ENCODE measurements at regions not wholly inside any gene's neighbourhood (a gene's known extent, or its start where the extent isn't known, plus 50 kb on each side); places are given as distances from the start of the nearest gene placed in this dataset.

DNA sequence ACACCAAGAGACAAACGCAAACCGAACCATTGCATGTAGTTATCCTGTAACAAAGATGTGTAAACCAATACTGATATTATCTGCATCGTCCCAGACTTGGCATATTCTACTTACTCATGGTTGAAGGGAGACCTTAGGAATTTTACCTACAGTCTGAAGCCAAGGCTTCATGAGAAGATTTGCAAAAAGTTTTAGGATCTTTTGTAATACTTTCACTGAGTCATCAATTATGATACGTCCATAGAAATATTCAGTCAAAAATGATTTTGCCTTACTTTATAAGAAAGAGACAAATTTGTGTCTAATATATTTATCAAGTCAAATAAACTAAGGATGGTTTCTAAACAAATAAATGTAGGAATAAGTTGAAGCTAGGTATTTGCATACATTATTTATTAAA is 1176.1 kb upstream of the ADGRL2 start:
- no peak for FAIRE-seq
- DNase-seq = no peak
- intact Hi-C loops (cut with DNase I) = no loop called here
- no peaks in the 10 kb centered on the region for H3K9me3 ChIP-seq (ENCODE audit: control insufficient read depth in 2 of 3, insufficient read depth in 1 of 3, low read length in 3 of 3)
- H3K27me3 ChIP-seq (ENCODE audit: control insufficient read depth, insufficient read depth, low read length) = no peaks in the 10 kb centered on the region
- H3K27ac ChIP-seq (ENCODE audit: low read depth in 2 of 2, low read length in 2 of 2) = no peak overlapping the region
- TF ChIP-seq, protein P1, sequence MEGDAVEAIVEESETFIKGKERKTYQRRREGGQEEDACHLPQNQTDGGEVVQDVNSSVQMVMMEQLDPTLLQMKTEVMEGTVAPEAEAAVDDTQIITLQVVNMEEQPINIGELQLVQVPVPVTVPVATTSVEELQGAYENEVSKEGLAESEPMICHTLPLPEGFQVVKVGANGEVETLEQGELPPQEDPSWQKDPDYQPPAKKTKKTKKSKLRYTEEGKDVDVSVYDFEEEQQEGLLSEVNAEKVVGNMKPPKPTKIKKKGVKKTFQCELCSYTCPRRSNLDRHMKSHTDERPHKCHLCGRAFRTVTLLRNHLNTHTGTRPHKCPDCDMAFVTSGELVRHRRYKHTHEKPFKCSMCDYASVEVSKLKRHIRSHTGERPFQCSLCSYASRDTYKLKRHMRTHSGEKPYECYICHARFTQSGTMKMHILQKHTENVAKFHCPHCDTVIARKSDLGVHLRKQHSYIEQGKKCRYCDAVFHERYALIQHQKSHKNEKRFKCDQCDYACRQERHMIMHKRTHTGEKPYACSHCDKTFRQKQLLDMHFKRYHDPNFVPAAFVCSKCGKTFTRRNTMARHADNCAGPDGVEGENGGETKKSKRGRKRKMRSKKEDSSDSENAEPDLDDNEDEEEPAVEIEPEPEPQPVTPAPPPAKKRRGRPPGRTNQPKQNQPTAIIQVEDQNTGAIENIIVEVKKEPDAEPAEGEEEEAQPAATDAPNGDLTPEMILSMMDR (IDR thresholded peaks at IDR 0.05; ENCODE audit: borderline replicate concordance, extremely low read depth, insufficient read depth) = no peak
- no peaks in the 10 kb centered on the region for H3K36me3 ChIP-seq (ENCODE audit: control insufficient read depth in 2 of 3, insufficient read depth in 3 of 3, low read length in 3 of 3)
- H3K4me3 ChIP-seq (ENCODE audit: low read length in 3 of 3) = no peak overlapping the region
- H3K9ac ChIP-seq (ENCODE audit: low read length in 3 of 3) = no peak overlapping the region
- no peaks in the 10 kb centered on the region for H3K4me1 ChIP-seq (ENCODE audit: control insufficient read depth in 2 of 3, insufficient read depth in 2 of 3, low read depth in 1 of 3, low read length in 3 of 3)

DNA sequence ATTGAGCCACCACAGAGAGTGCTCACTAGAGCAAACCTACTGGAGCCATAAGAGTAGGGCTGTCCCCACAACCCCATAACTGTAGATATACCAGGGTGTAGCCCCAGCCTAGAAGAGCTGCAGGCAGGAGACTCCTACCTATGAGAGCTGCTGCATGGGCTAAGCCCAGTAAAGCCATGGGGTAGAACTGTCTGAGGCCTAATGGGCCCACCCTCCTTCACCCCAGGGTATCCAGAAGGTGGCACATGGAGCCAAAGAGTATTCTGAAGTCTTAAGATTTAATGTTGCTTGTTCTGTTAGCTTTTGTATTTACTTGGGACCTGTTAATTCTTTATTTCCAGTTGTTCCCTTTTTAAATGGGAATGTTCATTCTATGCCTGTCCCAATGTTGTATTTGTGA is 1193.7 kb upstream of the ADGRL2 start:
- Histone ChIP-seq H3K36me3 (ENCODE audit: control insufficient read depth in 2 of 3, insufficient read depth in 3 of 3, low read length in 3 of 3) (no peaks in the 10 kb centered on the region), H3K27ac (ENCODE audit: low read depth in 2 of 2, low read length in 2 of 2) (no peak overlapping the region), H3K4me1 (ENCODE audit: control insufficient read depth in 2 of 3, insufficient read depth in 2 of 3, low read depth in 1 of 3, low read length in 3 of 3) (no peaks in the 10 kb centered on the region), H3K9ac (ENCODE audit: low read length in 3 of 3) (no peak overlapping the region), H3K9me3 (ENCODE audit: control insufficient read depth in 2 of 3, insufficient read depth in 1 of 3, low read length in 3 of 3) (peaks cover 0 to 8% (median 0%) of the 10 kb centered on the region in 3 donors), H3K27me3 (ENCODE audit: control insufficient read depth, insufficient read depth, low read length) (no peaks in the 10 kb centered on the region), H3K4me3 (ENCODE audit: low read length in 3 of 3) (no peak overlapping the region)
- intact Hi-C loops (cut with DNase I) = no loop called here
- no peak for FAIRE-seq
- TF ChIP-seq, protein P1 (IDR thresholded peaks at IDR 0.05; ENCODE audit: borderline replicate concordance, extremely low read depth, insufficient read depth) = no peak
- DNase-seq = no peak

DNA sequence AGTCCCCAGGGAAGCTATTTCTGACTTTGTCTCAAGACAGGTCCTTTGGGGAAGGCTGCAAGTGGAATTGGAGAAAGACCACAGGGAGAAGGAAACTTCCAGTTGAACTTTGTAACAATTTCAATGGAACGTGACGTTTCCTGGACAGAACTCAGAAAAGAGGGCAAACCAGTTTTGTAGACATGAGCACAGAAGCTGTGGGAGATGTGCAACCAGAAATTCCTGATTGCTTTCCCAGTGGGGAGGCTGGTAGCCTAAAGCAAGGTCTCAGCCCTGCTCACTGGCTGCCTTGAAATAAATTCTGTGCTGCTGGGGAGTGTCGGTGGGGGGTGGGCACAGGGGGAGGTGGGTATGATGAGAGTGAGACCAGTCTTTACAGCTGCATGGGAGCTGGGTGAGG is 1206.7 kb upstream of the ADGRL2 start:
- Histone ChIP-seq H3K36me3 (ENCODE audit: control insufficient read depth in 2 of 3, insufficient read depth in 3 of 3, low read length in 3 of 3) (no peaks in the 10 kb centered on the region), H3K4me1 (ENCODE audit: control insufficient read depth in 2 of 3, insufficient read depth in 2 of 3, low read depth in 1 of 3, low read length in 3 of 3) (no peaks in the 10 kb centered on the region), H3K9ac (ENCODE audit: low read length in 3 of 3) (no peak overlapping the region), H3K27ac (ENCODE audit: low read depth in 2 of 2, low read length in 2 of 2) (no peak overlapping the region), H3K4me3 (ENCODE audit: low read length in 3 of 3) (no peak overlapping the region), H3K9me3 (ENCODE audit: control insufficient read depth in 2 of 3, insufficient read depth in 1 of 3, low read length in 3 of 3) (peaks cover 0 to 23% (median 5%) of the 10 kb centered on the region in 3 donors), H3K27me3 (ENCODE audit: control insufficient read depth, insufficient read depth, low read length) (no peaks in the 10 kb centered on the region)
- FAIRE-seq (no peak), DNase-seq (peak in 2 of 5 donors; percentile 6 to 10)
- intact Hi-C loops (cut with DNase I) = no loop called here
- TF ChIP-seq, protein P1 (IDR thresholded peaks at IDR 0.05; ENCODE audit: borderline replicate concordance, extremely low read depth, insufficient read depth) = no peak

DNA sequence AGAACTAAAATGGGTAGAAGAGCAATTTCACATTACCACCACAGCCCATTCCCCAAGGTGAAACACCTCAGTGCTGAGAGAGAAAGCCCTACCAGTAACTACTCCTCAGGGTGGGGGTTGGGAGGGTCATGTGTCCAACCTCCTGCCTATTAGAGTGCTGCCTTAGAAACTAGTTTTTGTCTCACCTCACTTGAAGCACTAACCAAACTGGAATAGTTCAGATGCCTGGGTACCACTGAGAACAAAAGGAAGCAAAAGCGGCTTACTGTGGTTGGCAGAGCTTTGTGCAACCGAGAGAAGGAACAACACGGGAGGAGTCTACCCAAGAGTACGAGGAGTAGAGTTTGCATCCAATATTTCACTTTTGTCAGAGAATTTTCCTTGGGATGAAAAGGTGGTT is 1207.5 kb upstream of the ADGRL2 start:
- TF ChIP-seq, protein P1 (IDR thresholded peaks at IDR 0.05; ENCODE audit: borderline replicate concordance, extremely low read depth, insufficient read depth) = no peak
- H3K9me3 ChIP-seq (ENCODE audit: control insufficient read depth in 2 of 3, insufficient read depth in 1 of 3, low read length in 3 of 3) = peaks cover 0 to 15% (median 5%) of the 10 kb centered on the region in 3 donors
- H3K27ac ChIP-seq (ENCODE audit: low read depth in 2 of 2, low read length in 2 of 2) = no peak overlapping the region
- no peak overlapping the region for H3K4me3 ChIP-seq (ENCODE audit: low read length in 3 of 3)
- DNase-seq (no peak), FAIRE-seq (no peak)
- H3K9ac ChIP-seq (ENCODE audit: low read length in 3 of 3) = no peak overlapping the region
- no peaks in the 10 kb centered on the region for H3K36me3 ChIP-seq (ENCODE audit: control insufficient read depth in 2 of 3, insufficient read depth in 3 of 3, low read length in 3 of 3)
- intact Hi-C loops (cut with DNase I) = no loop called here
- no peaks in the 10 kb centered on the region for H3K4me1 ChIP-seq (ENCODE audit: control insufficient read depth in 2 of 3, insufficient read depth in 2 of 3, low read depth in 1 of 3, low read length in 3 of 3)
- H3K27me3 ChIP-seq (ENCODE audit: control insufficient read depth, insufficient read depth, low read length) = no peaks in the 10 kb centered on the region

Measured in kidney (tissue), 13 donors.